ENCODE measurements at regions not wholly inside any gene's neighbourhood (a gene's known extent, or its start where the extent isn't known, plus 50 kb on each side); places are given as distances from the start of the nearest gene placed in this dataset.

DNA sequence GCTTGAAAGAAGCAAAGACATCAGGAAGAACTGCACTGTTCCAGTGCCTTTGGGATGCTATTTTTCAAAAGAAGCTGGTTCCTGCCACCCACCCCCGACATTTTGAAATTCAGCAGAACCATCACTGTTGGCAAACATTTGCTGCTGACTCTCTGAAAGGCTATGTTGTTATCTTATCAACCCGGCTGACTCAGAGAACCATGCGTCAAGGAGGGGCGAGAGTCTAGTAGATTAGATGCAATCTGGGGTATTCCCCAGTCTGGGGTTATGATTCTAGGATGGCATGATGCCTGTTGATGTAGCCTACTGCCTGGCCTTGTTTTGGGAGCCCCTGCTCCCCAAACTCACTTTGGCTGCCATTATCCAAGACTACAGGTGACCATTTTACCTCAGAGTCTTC, 267.8 kb upstream of the RUNX1 start:
- no peaks in the 10 kb centered on the region for H3K9me2 ChIP-seq (replicated peaks; ENCODE audit: control insufficient read depth, low read length)
- TF ChIP-seq EZH2phosphoT487 (IDR thresholded peaks at IDR 0.05; ENCODE audit: borderline replicate concordance, low read length): no peak
- TF ChIP-seq, protein P1, sequence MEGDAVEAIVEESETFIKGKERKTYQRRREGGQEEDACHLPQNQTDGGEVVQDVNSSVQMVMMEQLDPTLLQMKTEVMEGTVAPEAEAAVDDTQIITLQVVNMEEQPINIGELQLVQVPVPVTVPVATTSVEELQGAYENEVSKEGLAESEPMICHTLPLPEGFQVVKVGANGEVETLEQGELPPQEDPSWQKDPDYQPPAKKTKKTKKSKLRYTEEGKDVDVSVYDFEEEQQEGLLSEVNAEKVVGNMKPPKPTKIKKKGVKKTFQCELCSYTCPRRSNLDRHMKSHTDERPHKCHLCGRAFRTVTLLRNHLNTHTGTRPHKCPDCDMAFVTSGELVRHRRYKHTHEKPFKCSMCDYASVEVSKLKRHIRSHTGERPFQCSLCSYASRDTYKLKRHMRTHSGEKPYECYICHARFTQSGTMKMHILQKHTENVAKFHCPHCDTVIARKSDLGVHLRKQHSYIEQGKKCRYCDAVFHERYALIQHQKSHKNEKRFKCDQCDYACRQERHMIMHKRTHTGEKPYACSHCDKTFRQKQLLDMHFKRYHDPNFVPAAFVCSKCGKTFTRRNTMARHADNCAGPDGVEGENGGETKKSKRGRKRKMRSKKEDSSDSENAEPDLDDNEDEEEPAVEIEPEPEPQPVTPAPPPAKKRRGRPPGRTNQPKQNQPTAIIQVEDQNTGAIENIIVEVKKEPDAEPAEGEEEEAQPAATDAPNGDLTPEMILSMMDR (IDR thresholded peaks at IDR 0.05; ENCODE audit: low read depth, low read length, poor library complexity, severe bottlenecking): no peak
- no peaks in the 10 kb centered on the region for H3K36me3 ChIP-seq (ENCODE audit: control insufficient read depth, low read length)
- H3K4me3 ChIP-seq (ENCODE audit: low read length): no peak overlapping the region
- no peaks in the 10 kb centered on the region for H4K20me1 ChIP-seq (ENCODE audit: control insufficient read depth, insufficient read depth, low read depth, low read length)
- H3K4me2 ChIP-seq (ENCODE audit: low read length): no peak overlapping the region
- no peaks in the 10 kb centered on the region for H3K9me3 ChIP-seq (ENCODE audit: control insufficient read depth, insufficient read depth, low read length)
- no peaks in the 10 kb centered on the region for H3F3A ChIP-seq (ENCODE audit: control insufficient read depth, insufficient read depth)
- H3K27ac ChIP-seq (ENCODE audit: low read depth, low read length): no peak overlapping the region
- H3K4me1 ChIP-seq (ENCODE audit: control insufficient read depth, low read length): no peaks in the 10 kb centered on the region
- no peaks in the 10 kb centered on the region for H3K79me2 ChIP-seq (ENCODE audit: control insufficient read depth, low read length)
- no peaks in the 10 kb centered on the region for H3K27me3 ChIP-seq (ENCODE audit: control insufficient read depth, low read length)

DNA sequence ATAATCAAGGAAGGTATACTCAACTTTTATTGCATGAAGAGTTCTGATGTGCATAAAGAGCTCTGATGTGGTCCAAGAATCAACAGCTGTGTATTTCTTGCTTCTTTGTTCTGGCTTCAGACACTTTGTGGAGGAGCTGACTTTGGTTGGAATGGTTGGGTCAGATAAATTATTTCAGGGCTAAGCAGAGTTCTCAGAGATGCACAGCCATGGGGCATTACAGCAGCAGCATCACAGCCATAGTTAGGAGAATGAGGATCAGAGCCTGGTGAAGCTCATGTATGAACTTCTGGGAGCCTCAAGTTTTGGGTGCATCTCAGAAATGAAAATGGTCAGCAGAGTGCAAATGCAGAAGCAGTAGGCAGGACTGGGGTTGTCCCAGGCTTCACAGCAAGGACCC, 267.4 kb upstream of the RUNX1 start:
- no peak overlapping the region for H3K4me3 ChIP-seq (ENCODE audit: low read length)
- no peaks in the 10 kb centered on the region for H3F3A ChIP-seq (ENCODE audit: control insufficient read depth, insufficient read depth)
- H4K20me1 ChIP-seq (ENCODE audit: control insufficient read depth, insufficient read depth, low read depth, low read length): no peaks in the 10 kb centered on the region
- H3K27me3 ChIP-seq (ENCODE audit: control insufficient read depth, low read length): no peaks in the 10 kb centered on the region
- TF ChIP-seq, protein P1 (IDR thresholded peaks at IDR 0.05; ENCODE audit: low read depth, low read length, poor library complexity, severe bottlenecking): no peak
- TF ChIP-seq EZH2phosphoT487 (IDR thresholded peaks at IDR 0.05; ENCODE audit: borderline replicate concordance, low read length): no peak
- no peaks in the 10 kb centered on the region for H3K9me3 ChIP-seq (ENCODE audit: control insufficient read depth, insufficient read depth, low read length)
- no peaks in the 10 kb centered on the region for H3K9me2 ChIP-seq (replicated peaks; ENCODE audit: control insufficient read depth, low read length)
- H3K36me3 ChIP-seq (ENCODE audit: control insufficient read depth, low read length): no peaks in the 10 kb centered on the region
- H3K4me1 ChIP-seq (ENCODE audit: control insufficient read depth, low read length): no peaks in the 10 kb centered on the region
- H3K27ac ChIP-seq (ENCODE audit: low read depth, low read length): no peak overlapping the region
- H3K4me2 ChIP-seq (ENCODE audit: low read length): no peak overlapping the region
- H3K79me2 ChIP-seq (ENCODE audit: control insufficient read depth, low read length): no peaks in the 10 kb centered on the region

DNA sequence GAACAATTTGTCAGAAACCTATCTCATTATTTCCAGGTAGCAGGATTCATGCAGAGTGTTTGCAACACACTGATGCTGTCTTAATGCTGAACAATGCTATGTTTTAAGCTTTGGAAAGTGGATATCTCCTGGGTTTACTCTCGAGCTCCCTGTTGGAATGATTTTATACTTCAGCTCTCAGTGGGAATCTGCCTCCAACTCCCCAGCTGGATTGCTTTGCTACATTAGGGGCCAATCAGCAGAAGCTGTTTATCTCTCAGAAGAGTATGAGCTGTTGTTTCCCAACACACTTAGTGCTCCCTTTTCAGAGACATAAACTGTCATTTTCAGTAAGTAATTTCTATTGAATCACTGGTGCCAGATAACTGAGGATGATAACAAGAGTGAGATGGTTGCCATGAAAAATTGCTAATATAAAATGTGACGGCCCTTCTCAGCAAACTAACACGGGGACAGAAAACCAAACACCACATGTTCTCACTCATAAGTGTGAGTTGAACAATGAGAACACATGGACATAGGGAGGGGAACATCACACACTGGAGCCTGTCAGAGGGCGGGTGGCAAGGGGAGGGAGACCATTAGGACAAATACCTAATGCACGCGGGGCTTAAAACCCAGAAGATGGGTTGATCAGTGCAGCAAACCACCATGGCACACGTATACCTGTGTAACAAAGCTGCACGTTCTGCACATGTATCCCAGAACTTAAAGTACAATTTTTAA, 265.9 kb upstream of the RUNX1 start:
- Histone ChIP-seq H3K4me2 (ENCODE audit: low read length) (no peak overlapping the region), H3K27me3 (ENCODE audit: control insufficient read depth, low read length) (no peaks in the 10 kb centered on the region), H3K9me3 (ENCODE audit: control insufficient read depth, insufficient read depth, low read length) (no peaks in the 10 kb centered on the region), H3K9me2 (replicated peaks; ENCODE audit: control insufficient read depth, low read length) (no peaks in the 10 kb centered on the region), H3K4me3 (ENCODE audit: low read length) (no peak overlapping the region), H4K20me1 (ENCODE audit: control insufficient read depth, insufficient read depth, low read depth, low read length) (no peaks in the 10 kb centered on the region), H3F3A (ENCODE audit: control insufficient read depth, insufficient read depth) (no peaks in the 10 kb centered on the region), H3K79me2 (ENCODE audit: control insufficient read depth, low read length) (no peaks in the 10 kb centered on the region), H3K27ac (ENCODE audit: low read depth, low read length) (no peak overlapping the region), H3K36me3 (ENCODE audit: control insufficient read depth, low read length) (no peaks in the 10 kb centered on the region), H3K4me1 (ENCODE audit: control insufficient read depth, low read length) (no peaks in the 10 kb centered on the region)
- TF ChIP-seq, protein P1 (IDR thresholded peaks at IDR 0.05; ENCODE audit: low read depth, low read length, poor library complexity, severe bottlenecking): no peak
- no peak for TF ChIP-seq EZH2phosphoT487 (IDR thresholded peaks at IDR 0.05; ENCODE audit: borderline replicate concordance, low read length)

All from DOHH2 (cell line).